DOHH2 (cell line): ENCODE measurements at regions not wholly inside any gene's neighbourhood (a gene's known extent, or its start where the extent isn't known, plus 50 kb on each side); places are given as distances from the start of the nearest gene placed in this dataset.

Experiments used
- H3F3A ChIP-seq: fragments of 200-600 bp; sonication (generic), shearing (Covaris generic); 2 replicates; pipeline ENCODE4 v1.6.0; 2016; ENCODE audit warnings: antibody characterized with exemption, mild to moderate bottlenecking; ENCODE audit not compliant: control insufficient read depth, insufficient read depth
- H3K27ac ChIP-seq: fragments of 200-600 bp; sonication (generic); 2 replicates; pipeline ENCODE4 v1.5.1; 2014; ENCODE audit warnings: low read depth, mild to moderate bottlenecking, low read length, moderate library complexity
- H3K27me3 ChIP-seq: fragments of 200-600 bp; sonication (generic); 2 replicates; pipeline ENCODE4 v1.6.1; 2014; ENCODE audit warnings: mild to moderate bottlenecking, low read length, mixed read lengths; ENCODE audit not compliant: control insufficient read depth
- H3K36me3 ChIP-seq: fragments of 200-600 bp; sonication (generic); 2 replicates; pipeline ENCODE4 v1.6.1; 2014; ENCODE audit warnings: mild to moderate bottlenecking, low read length, moderate library complexity, mixed read lengths; ENCODE audit not compliant: control insufficient read depth
- H3K4me1 ChIP-seq: fragments of 200-600 bp; sonication (generic); 2 replicates; pipeline ENCODE4 v1.6.1; 2014; ENCODE audit warnings: mild to moderate bottlenecking, low read length, mixed read lengths; ENCODE audit not compliant: control insufficient read depth
- H3K4me2 ChIP-seq: fragments of 200-600 bp; sonication (generic); 2 replicates; pipeline ENCODE4 v1.6.0; 2014; ENCODE audit warnings: mild to moderate bottlenecking, low read length, moderate library complexity
- H3K4me3 ChIP-seq: fragments of 200-600 bp; sonication (generic); 2 replicates; pipeline ENCODE4 v1.5.1; 2014; ENCODE audit warnings: mild to moderate bottlenecking, low read length, mixed read lengths
- H3K79me2 ChIP-seq: fragments of 200-600 bp; sonication (generic); 2 replicates; pipeline ENCODE4 v1.6.1; 2014; ENCODE audit warnings: mild to moderate bottlenecking, low read length, mixed read lengths; ENCODE audit not compliant: control insufficient read depth
- H3K9me2 ChIP-seq: fragments of 200-600 bp; sonication (generic); replicated peaks from 2 replicates; pipeline ENCODE4 v1.6.1; 2014; ENCODE audit warnings: mild to moderate bottlenecking, low read length, mixed read lengths; ENCODE audit not compliant: control insufficient read depth
- H3K9me3 ChIP-seq: fragments of 200-600 bp; sonication (generic); 2 replicates; pipeline ENCODE4 v1.6.1; 2014; ENCODE audit warnings: antibody characterized with exemption, low read length, mixed read lengths; ENCODE audit not compliant: control insufficient read depth, insufficient read depth
- H4K20me1 ChIP-seq: fragments of 200-600 bp; sonication (generic); 2 replicates; pipeline ENCODE4 v1.6.0; 2014; ENCODE audit warnings: low read depth, mild to moderate bottlenecking, antibody characterized with exemption, low read length, moderate library complexity; ENCODE audit not compliant: control insufficient read depth, insufficient read depth
- EZH2phosphoT487 ChIP-seq: fragments of 200-600 bp; sonication (generic); IDR thresholded peaks from 2 replicates; pipeline ENCODE4 v1.6.1; 2017; ENCODE audit warnings: borderline replicate concordance, mild to moderate bottlenecking, antibody characterized with exemption, low read length, moderate library complexity, mixed read lengths
- TF ChIP-seq, protein P1 (sequence below): fragments of 200-600 bp; sonication (generic); IDR thresholded peaks from one replicate; pipeline ENCODE4 v1.5.1; 2014; ENCODE audit warnings: antibody characterized with exemption, mild to moderate bottlenecking, low read depth, low read length; ENCODE audit not compliant: poor library complexity, severe bottlenecking

GRCh38 chr6:4289770-4290320 lies 154.5 kb upstream of the ECI2 start:
- no peak overlapping the region for H3K4me3 ChIP-seq
- no peak for TF ChIP-seq EZH2phosphoT487
- TF ChIP-seq, protein P1, sequence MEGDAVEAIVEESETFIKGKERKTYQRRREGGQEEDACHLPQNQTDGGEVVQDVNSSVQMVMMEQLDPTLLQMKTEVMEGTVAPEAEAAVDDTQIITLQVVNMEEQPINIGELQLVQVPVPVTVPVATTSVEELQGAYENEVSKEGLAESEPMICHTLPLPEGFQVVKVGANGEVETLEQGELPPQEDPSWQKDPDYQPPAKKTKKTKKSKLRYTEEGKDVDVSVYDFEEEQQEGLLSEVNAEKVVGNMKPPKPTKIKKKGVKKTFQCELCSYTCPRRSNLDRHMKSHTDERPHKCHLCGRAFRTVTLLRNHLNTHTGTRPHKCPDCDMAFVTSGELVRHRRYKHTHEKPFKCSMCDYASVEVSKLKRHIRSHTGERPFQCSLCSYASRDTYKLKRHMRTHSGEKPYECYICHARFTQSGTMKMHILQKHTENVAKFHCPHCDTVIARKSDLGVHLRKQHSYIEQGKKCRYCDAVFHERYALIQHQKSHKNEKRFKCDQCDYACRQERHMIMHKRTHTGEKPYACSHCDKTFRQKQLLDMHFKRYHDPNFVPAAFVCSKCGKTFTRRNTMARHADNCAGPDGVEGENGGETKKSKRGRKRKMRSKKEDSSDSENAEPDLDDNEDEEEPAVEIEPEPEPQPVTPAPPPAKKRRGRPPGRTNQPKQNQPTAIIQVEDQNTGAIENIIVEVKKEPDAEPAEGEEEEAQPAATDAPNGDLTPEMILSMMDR: no peak

GRCh38 chr6:4287811-4288244 lies 152.5 kb upstream of the ECI2 start:
- TF ChIP-seq EZH2phosphoT487: no peak
- TF ChIP-seq, protein P1: no peak
- H3K4me2 ChIP-seq: no peak overlapping the region
- H3K36me3 ChIP-seq: no peaks in the 10 kb centered on the region
- no peaks in the 10 kb centered on the region for H3K27me3 ChIP-seq
- no peaks in the 10 kb centered on the region for H3K4me1 ChIP-seq
- no peak overlapping the region for H3K4me3 ChIP-seq
- no peaks in the 10 kb centered on the region for H4K20me1 ChIP-seq
- no peaks in the 10 kb centered on the region for H3K9me3 ChIP-seq
- no peaks in the 10 kb centered on the region for H3K79me2 ChIP-seq
- H3F3A ChIP-seq: no peaks in the 10 kb centered on the region
- no peak overlapping the region for H3K27ac ChIP-seq
- no peaks in the 10 kb centered on the region for H3K9me2 ChIP-seq

More at GRCh38 chr6:4289770-4290320, 154.5 kb upstream of the ECI2 start:
- Histone ChIP-seq H3K36me3 (no peaks in the 10 kb centered on the region), H3K4me1 (no peaks in the 10 kb centered on the region), H3F3A (no peaks in the 10 kb centered on the region), H3K4me2 (no peak overlapping the region), H3K9me2 (no peaks in the 10 kb centered on the region), H3K27me3 (0 out of 2 replicates have a peak, but pooled peaks cover 2% of the 10 kb centered on the region), H3K9me3 (no peaks in the 10 kb centered on the region), H4K20me1 (no peaks in the 10 kb centered on the region), H3K27ac (no peak overlapping the region), H3K79me2 (no peaks in the 10 kb centered on the region)

- no peaks in the 10 kb centered on the region for H3K27me3 ChIP-seq
- H3K4me2 ChIP-seq: no peak overlapping the region
These were observed 152.0 kb upstream of the ECI2 start for GRCh38 chr6:4287372-4287771.

More at GRCh38 chr6:4287372-4287771, 152.0 kb upstream of the ECI2 start:
- H3K9me3 ChIP-seq: no peaks in the 10 kb centered on the region
- no peaks in the 10 kb centered on the region for H3K36me3 ChIP-seq
- no peak overlapping the region for H3K4me3 ChIP-seq
- H3K9me2 ChIP-seq: no peaks in the 10 kb centered on the region
- H4K20me1 ChIP-seq: no peaks in the 10 kb centered on the region
- H3K27ac ChIP-seq: no peak overlapping the region
- H3K79me2 ChIP-seq: no peaks in the 10 kb centered on the region
- H3F3A ChIP-seq: no peaks in the 10 kb centered on the region
- TF ChIP-seq EZH2phosphoT487: no peak
- TF ChIP-seq, protein P1: no peak
- no peaks in the 10 kb centered on the region for H3K4me1 ChIP-seq
